ENCODE measurements at regions not wholly inside any gene's neighbourhood (a gene's known extent, or its start where the extent isn't known, plus 50 kb on each side); places are given as distances from the start of the nearest gene placed in this dataset.

- Histone ChIP-seq H3K4me1 (ENCODE audit: control insufficient read depth in 1 of 2, insufficient read depth in 2 of 2, low read length in 2 of 2) (no peaks in the 10 kb centered on the region), H3K4me3 (ENCODE audit: low read length in 2 of 2) (no peak overlapping the region), H3K9me3 (ENCODE audit: control insufficient read depth, low read length) (no peaks in the 10 kb centered on the region), H3K27me3 (ENCODE audit: control insufficient read depth in 1 of 2, insufficient read depth in 2 of 2, low read length in 1 of 2) (no peaks in the 10 kb centered on the region), H3K27ac (ENCODE audit: low read depth in 1 of 2, low read length in 2 of 2) (no peak overlapping the region), H3K36me3 (ENCODE audit: control insufficient read depth in 1 of 2, insufficient read depth in 2 of 2, low read length in 1 of 2) (peaks cover 0 to 5% of the 10 kb centered on the region in 2 donors)
- intact Hi-C loops (cut with DNase I): no loop called here
- ATAC-seq (ENCODE audit: low FRiP score): no peak
- DNase-seq: no peak
- 85 to 88% methylated on average over 6 of the region's 6 CpGs for WGBS, 2 donors
Measured at GRCh38 chr2:217610401-217610814, 392.4 kb downstream of the TNS1 start.

GRCh38 chr2:217609952-217610351 lies 392.8 kb downstream of the TNS1 start:
- Histone ChIP-seq H3K27ac (ENCODE audit: low read depth in 1 of 2, low read length in 2 of 2) (no peak overlapping the region), H3K27me3 (ENCODE audit: control insufficient read depth in 1 of 2, insufficient read depth in 2 of 2, low read length in 1 of 2) (no peaks in the 10 kb centered on the region), H3K9me3 (ENCODE audit: control insufficient read depth, low read length) (no peaks in the 10 kb centered on the region), H3K36me3 (ENCODE audit: control insufficient read depth in 1 of 2, insufficient read depth in 2 of 2, low read length in 1 of 2) (peaks cover 0 to 5% of the 10 kb centered on the region in 2 donors), H3K4me1 (ENCODE audit: control insufficient read depth in 1 of 2, insufficient read depth in 2 of 2, low read length in 2 of 2) (no peaks in the 10 kb centered on the region), H3K4me3 (ENCODE audit: low read length in 2 of 2) (no peak overlapping the region)
- intact Hi-C loops (cut with DNase I): no loop called here
- DNase-seq (no peak), ATAC-seq (ENCODE audit: low FRiP score) (no peak)
- 94 to 95% methylated on average over 3 of the region's 3 CpGs for WGBS, 2 donors

GRCh38 chr2:217606296-217606695 lies 396.5 kb downstream of the TNS1 start:
- Histone ChIP-seq H3K4me1 (ENCODE audit: control insufficient read depth in 1 of 2, insufficient read depth in 2 of 2, low read length in 2 of 2) (no peaks in the 10 kb centered on the region), H3K27ac (ENCODE audit: low read depth in 1 of 2, low read length in 2 of 2) (no peak overlapping the region), H3K36me3 (ENCODE audit: control insufficient read depth in 1 of 2, insufficient read depth in 2 of 2, low read length in 1 of 2) (peaks cover 0 to 5% of the 10 kb centered on the region in 2 donors), H3K9me3 (ENCODE audit: control insufficient read depth, low read length) (no peaks in the 10 kb centered on the region), H3K4me3 (ENCODE audit: low read length in 2 of 2) (no peak overlapping the region), H3K27me3 (ENCODE audit: control insufficient read depth in 1 of 2, insufficient read depth in 2 of 2, low read length in 1 of 2) (no peaks in the 10 kb centered on the region)
- ATAC-seq (ENCODE audit: low FRiP score) (no peak), DNase-seq (no peak)
- 77 to 80% methylated on average over 1 of the region's 1 CpG for WGBS, 2 donors
- intact Hi-C loops (cut with DNase I): no loop called here

GRCh38 chr2:217604527-217605194 lies 398.1 kb downstream of the TNS1 start:
- no peak for ATAC-seq (ENCODE audit: low FRiP score)
- Histone ChIP-seq H3K4me3 (ENCODE audit: low read length in 2 of 2) (no peak overlapping the region), H3K36me3 (ENCODE audit: control insufficient read depth in 1 of 2, insufficient read depth in 2 of 2, low read length in 1 of 2) (no peaks in the 10 kb centered on the region), H3K4me1 (ENCODE audit: control insufficient read depth in 1 of 2, insufficient read depth in 2 of 2, low read length in 2 of 2) (no peaks in the 10 kb centered on the region), H3K27ac (ENCODE audit: low read depth in 1 of 2, low read length in 2 of 2) (no peak overlapping the region), H3K9me3 (ENCODE audit: control insufficient read depth, low read length) (no peaks in the 10 kb centered on the region), H3K27me3 (ENCODE audit: control insufficient read depth in 1 of 2, insufficient read depth in 2 of 2, low read length in 1 of 2) (no peaks in the 10 kb centered on the region)
- no peak for DNase-seq
- 81 to 86% methylated on average over 9 of the region's 9 CpGs for WGBS, 2 donors
- intact Hi-C loops (cut with DNase I): no loop called here

GRCh38 chr2:217601601-217602000 lies 401.2 kb downstream of the TNS1 start:
- no peak for ATAC-seq (ENCODE audit: low FRiP score)
- 80 to 83% methylated on average over 2 of the region's 2 CpGs for WGBS, 2 donors
- Histone ChIP-seq H3K9me3 (ENCODE audit: control insufficient read depth, low read length) (no peaks in the 10 kb centered on the region), H3K36me3 (ENCODE audit: control insufficient read depth in 1 of 2, insufficient read depth in 2 of 2, low read length in 1 of 2) (no peaks in the 10 kb centered on the region), H3K27ac (ENCODE audit: low read depth in 1 of 2, low read length in 2 of 2) (no peak overlapping the region), H3K4me1 (ENCODE audit: control insufficient read depth in 1 of 2, insufficient read depth in 2 of 2, low read length in 2 of 2) (no peaks in the 10 kb centered on the region), H3K27me3 (ENCODE audit: control insufficient read depth in 1 of 2, insufficient read depth in 2 of 2, low read length in 1 of 2) (no peaks in the 10 kb centered on the region), H3K4me3 (ENCODE audit: low read length in 2 of 2) (no peak overlapping the region)
- intact Hi-C loops (cut with DNase I): no loop called here
- DNase-seq: no peak

GRCh38 chr2:217599906-217600305 lies 402.9 kb downstream of the TNS1 start:
- Histone ChIP-seq H3K36me3 (ENCODE audit: control insufficient read depth in 1 of 2, insufficient read depth in 2 of 2, low read length in 1 of 2) (no peaks in the 10 kb centered on the region), H3K27ac (ENCODE audit: low read depth in 1 of 2, low read length in 2 of 2) (no peak overlapping the region), H3K9me3 (ENCODE audit: control insufficient read depth, low read length) (no peaks in the 10 kb centered on the region), H3K4me1 (ENCODE audit: control insufficient read depth in 1 of 2, insufficient read depth in 2 of 2, low read length in 2 of 2) (no peaks in the 10 kb centered on the region), H3K27me3 (ENCODE audit: control insufficient read depth in 1 of 2, insufficient read depth in 2 of 2, low read length in 1 of 2) (no peaks in the 10 kb centered on the region), H3K4me3 (ENCODE audit: low read length in 2 of 2) (no peak overlapping the region)
- DNase-seq (no peak), ATAC-seq (ENCODE audit: low FRiP score) (no peak)
- intact Hi-C loops (cut with DNase I): no loop called here
- 92 to 100% methylated on average over 3 of the region's 3 CpGs for WGBS, 2 donors

- Histone ChIP-seq H3K9me3 (ENCODE audit: control insufficient read depth, low read length) (no peaks in the 10 kb centered on the region), H3K27me3 (ENCODE audit: control insufficient read depth in 1 of 2, insufficient read depth in 2 of 2, low read length in 1 of 2) (no peaks in the 10 kb centered on the region), H3K4me1 (ENCODE audit: control insufficient read depth in 1 of 2, insufficient read depth in 2 of 2, low read length in 2 of 2) (no peaks in the 10 kb centered on the region), H3K4me3 (ENCODE audit: low read length in 2 of 2) (no peak overlapping the region), H3K27ac (ENCODE audit: low read depth in 1 of 2, low read length in 2 of 2) (no peak overlapping the region), H3K36me3 (ENCODE audit: control insufficient read depth in 1 of 2, insufficient read depth in 2 of 2, low read length in 1 of 2) (peaks cover 2 to 4% of the 10 kb centered on the region in 2 donors)
- DNase-seq: no peak
- no peak for ATAC-seq (ENCODE audit: low FRiP score)
- intact Hi-C loops (cut with DNase I): no loop called here
- WGBS, 2 donors: 92 to 94% methylated on average over 6 of the region's 6 CpGs
Measured at GRCh38 chr2:217597681-217598080, 405.1 kb downstream of the TNS1 start.

- WGBS, 2 donors: 89% methylated on average over 4 of the region's 4 CpGs
Measured at GRCh38 chr2:217597145-217597544, 405.6 kb downstream of the TNS1 start.

GRCh38 chr2:217593732-217594131 lies 409.1 kb downstream of the TNS1 start:
- ATAC-seq (ENCODE audit: low FRiP score): no peak
- 81 to 86% methylated on average over 4 of the region's 4 CpGs for WGBS, 2 donors
- Histone ChIP-seq H3K4me1 (ENCODE audit: control insufficient read depth in 1 of 2, insufficient read depth in 2 of 2, low read length in 2 of 2) (no peaks in the 10 kb centered on the region), H3K27ac (ENCODE audit: low read depth in 1 of 2, low read length in 2 of 2) (no peak overlapping the region), H3K36me3 (ENCODE audit: control insufficient read depth in 1 of 2, insufficient read depth in 2 of 2, low read length in 1 of 2) (peaks cover 2 to 4% of the 10 kb centered on the region in 2 donors), H3K27me3 (ENCODE audit: control insufficient read depth in 1 of 2, insufficient read depth in 2 of 2, low read length in 1 of 2) (no peaks in the 10 kb centered on the region), H3K9me3 (ENCODE audit: control insufficient read depth, low read length) (no peaks in the 10 kb centered on the region), H3K4me3 (ENCODE audit: low read length in 2 of 2) (no peak overlapping the region)
- DNase-seq: no peak
- intact Hi-C loops (cut with DNase I): no loop called here

More at GRCh38 chr2:217597145-217597544, 405.6 kb downstream of the TNS1 start:
- intact Hi-C loops (cut with DNase I): no loop called here
- Histone ChIP-seq H3K9me3 (ENCODE audit: control insufficient read depth, low read length) (no peaks in the 10 kb centered on the region), H3K36me3 (ENCODE audit: control insufficient read depth in 1 of 2, insufficient read depth in 2 of 2, low read length in 1 of 2) (peaks cover 2 to 4% of the 10 kb centered on the region in 2 donors), H3K4me3 (ENCODE audit: low read length in 2 of 2) (no peak overlapping the region), H3K27ac (ENCODE audit: low read depth in 1 of 2, low read length in 2 of 2) (no peak overlapping the region), H3K4me1 (ENCODE audit: control insufficient read depth in 1 of 2, insufficient read depth in 2 of 2, low read length in 2 of 2) (no peaks in the 10 kb centered on the region), H3K27me3 (ENCODE audit: control insufficient read depth in 1 of 2, insufficient read depth in 2 of 2, low read length in 1 of 2) (no peaks in the 10 kb centered on the region)
- DNase-seq (no peak), ATAC-seq (ENCODE audit: low FRiP score) (no peak)

All from aorta (tissue), 5 donors.